ENCODE measurements at regions not wholly inside any gene's neighbourhood (a gene's known extent, or its start where the extent isn't known, plus 50 kb on each side); places are given as distances from the start of the nearest gene placed in this dataset.

DNA sequence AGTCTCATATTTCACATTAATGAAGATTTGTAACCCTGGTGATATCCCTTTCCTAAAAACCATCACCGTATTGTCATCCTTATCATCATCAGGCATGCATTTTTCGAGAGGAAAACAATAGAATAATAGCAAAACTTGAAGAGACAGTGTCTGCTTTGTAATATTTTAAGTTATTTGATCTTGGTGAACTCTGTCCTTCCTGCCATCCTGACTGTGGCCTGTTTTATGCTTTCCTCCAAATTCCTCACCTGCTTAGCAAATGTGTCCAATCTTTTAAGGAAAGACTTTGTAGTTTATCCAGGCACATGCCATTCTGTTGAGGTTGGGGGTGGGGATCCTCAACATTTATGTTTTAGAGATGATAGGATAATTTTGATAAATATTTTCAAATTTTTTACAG lies 306.1 kb upstream of the COL8A1 start:
- no peak overlapping the region for H3K4me3 ChIP-seq (replicated peaks in 1 of 3)
- DNase-seq: no peak
- intact Hi-C loops (cut with DNase I): no loop called here

DNA sequence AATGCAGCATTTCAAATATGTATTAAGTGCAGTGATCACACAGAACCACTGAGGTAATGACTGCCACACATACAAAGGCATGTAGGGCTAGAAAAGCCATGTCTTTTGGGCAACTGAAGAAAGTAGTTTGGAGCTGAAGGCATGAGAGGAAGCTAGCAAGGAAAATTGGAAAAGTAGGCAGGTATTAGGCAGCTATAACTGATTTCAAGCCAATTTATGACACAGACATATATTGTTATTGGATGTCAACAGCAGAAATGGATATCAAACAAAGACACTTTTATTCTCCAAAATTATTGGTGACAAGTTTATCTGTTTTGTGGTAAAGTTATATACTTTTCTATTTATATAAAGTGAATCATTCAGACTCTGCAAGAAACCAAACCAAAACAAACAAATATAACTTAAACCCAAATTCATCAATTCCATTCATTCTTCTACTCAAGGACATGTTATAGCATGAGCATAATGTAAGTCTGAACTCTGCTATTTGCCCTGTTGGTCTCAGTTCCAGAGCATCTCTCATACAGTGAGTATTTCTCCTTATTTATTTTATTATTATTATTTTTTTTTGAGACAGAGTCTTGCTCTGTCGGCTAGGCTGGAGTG lies 307.4 kb upstream of the COL8A1 start:
- H3K4me1 ChIP-seq: no peaks in the 10 kb centered on the region
- no peaks in the 10 kb centered on the region for H3K27me3 ChIP-seq
- WGBS, 2 donors: 97 to 100% methylated on average over 1 of the region's 1 CpG
- TF ChIP-seq, protein P1, sequence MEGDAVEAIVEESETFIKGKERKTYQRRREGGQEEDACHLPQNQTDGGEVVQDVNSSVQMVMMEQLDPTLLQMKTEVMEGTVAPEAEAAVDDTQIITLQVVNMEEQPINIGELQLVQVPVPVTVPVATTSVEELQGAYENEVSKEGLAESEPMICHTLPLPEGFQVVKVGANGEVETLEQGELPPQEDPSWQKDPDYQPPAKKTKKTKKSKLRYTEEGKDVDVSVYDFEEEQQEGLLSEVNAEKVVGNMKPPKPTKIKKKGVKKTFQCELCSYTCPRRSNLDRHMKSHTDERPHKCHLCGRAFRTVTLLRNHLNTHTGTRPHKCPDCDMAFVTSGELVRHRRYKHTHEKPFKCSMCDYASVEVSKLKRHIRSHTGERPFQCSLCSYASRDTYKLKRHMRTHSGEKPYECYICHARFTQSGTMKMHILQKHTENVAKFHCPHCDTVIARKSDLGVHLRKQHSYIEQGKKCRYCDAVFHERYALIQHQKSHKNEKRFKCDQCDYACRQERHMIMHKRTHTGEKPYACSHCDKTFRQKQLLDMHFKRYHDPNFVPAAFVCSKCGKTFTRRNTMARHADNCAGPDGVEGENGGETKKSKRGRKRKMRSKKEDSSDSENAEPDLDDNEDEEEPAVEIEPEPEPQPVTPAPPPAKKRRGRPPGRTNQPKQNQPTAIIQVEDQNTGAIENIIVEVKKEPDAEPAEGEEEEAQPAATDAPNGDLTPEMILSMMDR (IDR thresholded peaks at IDR 0.05): no peak
- TF ChIP-seq POLR2A (IDR thresholded peaks at IDR 0.05): no peak
- H3K36me3 ChIP-seq: no peaks in the 10 kb centered on the region
- H3K9me3 ChIP-seq: no peaks in the 10 kb centered on the region
- no peak overlapping the region for H3K4me3 ChIP-seq (replicated peaks in 1 of 3)
- no peak for DNase-seq
- H3K27ac ChIP-seq: no peak overlapping the region
- intact Hi-C loops (cut with DNase I): no loop called here

More for the DNA sequence above, 306.1 kb upstream of the COL8A1 start:
- no peaks in the 10 kb centered on the region for H3K36me3 ChIP-seq
- WGBS, 2 donors: 77 to 84% methylated on average over 2 of the region's 2 CpGs
- TF ChIP-seq, protein P1 (IDR thresholded peaks at IDR 0.05): no peak
- TF ChIP-seq POLR2A (IDR thresholded peaks at IDR 0.05): no peak
- no peaks in the 10 kb centered on the region for H3K4me1 ChIP-seq
- no peaks in the 10 kb centered on the region for H3K9me3 ChIP-seq
- H3K27me3 ChIP-seq: no peaks in the 10 kb centered on the region
- H3K27ac ChIP-seq: no peak overlapping the region

DNA sequence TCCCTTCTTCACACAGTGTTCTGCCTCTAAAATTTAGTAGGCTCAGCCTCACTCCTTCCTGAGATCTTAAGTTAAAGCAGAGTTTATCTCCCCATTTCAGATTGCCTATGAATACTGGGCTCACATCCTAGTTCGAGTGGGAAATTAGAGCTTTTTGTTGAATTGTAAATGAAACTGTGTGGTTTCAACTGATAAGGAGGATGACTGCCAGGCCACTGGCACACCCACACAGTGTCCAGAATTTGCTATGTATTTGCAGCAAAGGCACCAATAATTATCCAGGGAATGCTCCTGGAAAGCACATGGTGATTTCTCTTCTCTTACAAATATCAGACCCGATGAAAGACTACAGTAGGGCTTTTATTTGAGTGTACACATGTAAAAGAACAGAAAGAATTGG lies 308.1 kb upstream of the COL8A1 start:
- intact Hi-C loops (cut with DNase I): no loop called here
- H3K4me3 ChIP-seq (replicated peaks in 1 of 3): no peak overlapping the region

DNA sequence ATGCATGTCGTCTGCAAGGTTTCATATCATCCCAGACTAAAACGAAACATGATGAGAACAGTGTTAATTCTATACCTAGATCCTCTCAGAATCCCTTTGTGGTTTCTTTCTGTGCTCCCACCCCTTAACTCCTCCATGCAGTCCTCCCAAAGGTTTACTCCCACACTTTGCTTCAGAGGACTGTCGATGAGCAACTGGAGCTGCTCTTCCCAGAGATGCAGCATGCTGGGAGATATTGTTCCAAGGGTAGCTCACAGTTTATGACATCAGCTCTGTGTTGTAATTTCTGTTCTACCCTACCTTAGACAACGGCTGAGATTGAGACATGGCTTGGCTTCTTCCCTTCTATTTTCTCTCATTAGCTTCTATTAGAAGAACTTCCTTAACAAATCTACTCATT lies 313.0 kb upstream of the COL8A1 start:
- Histone ChIP-seq H3K27ac (no peak overlapping the region), H3K4me3 (replicated peaks in 1 of 3) (no peak overlapping the region), H3K9me3 (no peaks in the 10 kb centered on the region), H3K4me1 (no peaks in the 10 kb centered on the region), H3K27me3 (no peaks in the 10 kb centered on the region), H3K36me3 (no peaks in the 10 kb centered on the region)
- WGBS, 2 donors: 88% methylated on average over 4 of the region's 4 CpGs
- intact Hi-C loops (cut with DNase I): no loop called here
- TF ChIP-seq POLR2A (IDR thresholded peaks at IDR 0.05): no peak
- TF ChIP-seq, protein P1 (IDR thresholded peaks at IDR 0.05): no peak
- DNase-seq: no peak

More for the DNA sequence above, 308.1 kb upstream of the COL8A1 start:
- 38 to 73% methylated on average over 2 of the region's 2 CpGs for WGBS, 2 donors
- Histone ChIP-seq H3K27ac (no peak overlapping the region), H3K36me3 (no peaks in the 10 kb centered on the region), H3K27me3 (no peaks in the 10 kb centered on the region), H3K9me3 (no peaks in the 10 kb centered on the region), H3K4me1 (no peaks in the 10 kb centered on the region)
- DNase-seq: no peak
- TF ChIP-seq, protein P1 (IDR thresholded peaks at IDR 0.05): no peak
- TF ChIP-seq POLR2A (IDR thresholded peaks at IDR 0.05): no peak

DNA sequence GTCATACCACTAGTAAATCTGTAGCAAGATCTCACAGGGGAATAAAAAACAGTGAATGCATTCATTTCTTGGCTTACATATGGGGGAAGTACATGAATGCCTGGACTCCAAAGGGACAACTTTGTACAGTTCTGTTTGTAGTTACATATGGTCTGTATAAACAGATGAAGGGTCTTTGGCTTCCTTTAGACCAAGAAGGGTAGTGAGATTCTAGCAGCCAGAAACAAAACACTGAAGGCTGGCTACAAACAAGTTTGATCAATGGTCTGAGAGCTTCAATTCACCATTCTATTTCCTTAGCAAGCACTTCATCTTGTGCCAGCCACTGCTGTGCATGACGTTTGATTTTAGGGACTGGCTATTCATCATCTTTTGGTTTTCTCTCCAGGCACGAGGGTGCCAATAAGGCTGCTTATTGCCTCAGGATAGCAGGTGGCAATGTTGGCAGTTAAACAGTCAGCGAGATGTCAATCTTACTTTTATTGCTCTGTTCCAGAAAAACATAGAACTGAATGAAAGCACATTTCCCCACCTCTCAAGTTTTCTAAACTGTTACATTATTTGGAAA lies 313.7 kb upstream of the COL8A1 start:
- no peak overlapping the region for H3K4me3 ChIP-seq (replicated peaks in 1 of 3)
- TF ChIP-seq, protein P1 (IDR thresholded peaks at IDR 0.05): no peak
- no peak for TF ChIP-seq POLR2A (IDR thresholded peaks at IDR 0.05)
- no peaks in the 10 kb centered on the region for H3K36me3 ChIP-seq
- no peaks in the 10 kb centered on the region for H3K27me3 ChIP-seq
- 57 to 58% methylated on average over 3 of the region's 3 CpGs for WGBS, 2 donors
- no peak for DNase-seq
- intact Hi-C loops (cut with DNase I): no loop called here
- no peaks in the 10 kb centered on the region for H3K4me1 ChIP-seq
- H3K9me3 ChIP-seq: no peaks in the 10 kb centered on the region
- H3K27ac ChIP-seq: no peak overlapping the region
